ENCODE measurements at regions not wholly inside any gene's neighbourhood (a gene's known extent, or its start where the extent isn't known, plus 50 kb on each side); places are given as distances from the start of the nearest gene placed in this dataset.
"Not testable (repeated sequence)": the region's sequence is repeated elsewhere in the genome, so short reads cannot be mapped to it uniquely, and the experiment has no call there.

DNA sequence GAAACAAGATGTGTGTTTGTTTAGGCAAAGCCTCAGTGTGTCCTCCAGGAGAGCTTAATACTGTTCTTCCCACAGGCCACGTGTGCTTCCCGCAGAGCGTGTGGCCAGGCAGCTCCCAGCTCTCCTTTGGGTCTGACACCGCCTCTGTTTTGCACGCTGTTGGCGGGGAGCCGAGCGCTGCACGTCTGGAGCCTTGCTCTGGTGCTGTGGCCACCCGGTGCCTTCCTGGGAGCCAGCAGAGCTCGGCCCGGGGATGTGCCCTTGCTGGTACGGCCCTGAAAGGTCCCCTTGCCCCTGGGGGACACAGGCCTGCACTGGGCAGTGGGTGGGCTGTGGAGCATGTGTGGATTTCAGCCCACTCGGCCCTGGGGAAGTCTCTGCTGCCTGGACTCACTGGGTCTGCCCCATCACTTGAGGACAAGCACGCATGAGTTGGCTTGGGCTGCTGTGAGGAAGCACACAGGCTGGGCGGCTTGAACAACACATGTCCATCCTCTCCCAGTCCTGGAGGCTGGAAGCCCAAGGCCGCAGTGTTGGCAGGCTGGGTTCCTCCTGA, 160.7 kb upstream of the HDAC4 start:
- DNase-seq (ENCODE audit: low read depth in 2 of 2): no peak

DNA sequence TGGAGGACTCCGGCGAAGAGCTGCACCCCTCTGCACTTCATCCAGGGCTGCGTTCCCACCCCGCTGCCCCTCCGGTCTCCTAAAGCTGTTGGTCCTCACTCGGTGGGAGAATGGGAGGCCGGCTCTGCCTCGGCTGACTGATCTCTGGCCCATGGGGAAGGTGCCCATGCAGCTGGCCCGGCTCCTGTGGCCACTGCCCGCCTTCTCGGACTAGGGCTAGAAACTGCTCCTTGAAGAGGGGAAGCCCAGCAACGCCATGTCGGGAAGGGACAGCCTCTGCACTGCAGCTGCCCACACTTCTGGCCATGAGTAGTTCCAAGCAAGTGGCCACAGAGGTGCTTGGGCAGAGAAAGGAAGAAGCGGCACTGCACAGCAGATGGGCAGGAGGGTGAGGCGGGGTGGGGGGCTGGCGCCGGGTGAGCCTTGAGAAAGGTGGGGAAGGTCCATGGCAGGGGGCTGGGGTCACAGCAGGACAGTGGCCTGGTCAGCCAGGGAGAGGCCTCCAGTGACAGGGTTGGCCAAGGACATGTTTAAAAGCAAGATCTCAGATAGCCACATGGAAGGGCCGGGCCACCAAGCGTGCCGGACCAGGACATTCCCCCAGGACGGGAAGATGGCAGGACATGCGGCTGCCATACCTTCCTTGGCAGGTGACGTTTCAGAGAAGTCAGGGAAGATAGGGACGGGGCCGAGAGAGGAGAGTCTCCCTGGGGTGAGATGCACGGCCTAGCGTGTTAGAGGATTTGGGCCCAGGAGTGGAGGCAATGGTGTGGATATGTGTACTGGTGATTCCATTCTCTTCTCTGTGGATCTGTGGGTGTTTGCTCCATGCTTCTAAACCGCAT, 158.8 kb upstream of the HDAC4 start:
- DNase-seq (ENCODE audit: low read depth in 2 of 2): no peak

DNA sequence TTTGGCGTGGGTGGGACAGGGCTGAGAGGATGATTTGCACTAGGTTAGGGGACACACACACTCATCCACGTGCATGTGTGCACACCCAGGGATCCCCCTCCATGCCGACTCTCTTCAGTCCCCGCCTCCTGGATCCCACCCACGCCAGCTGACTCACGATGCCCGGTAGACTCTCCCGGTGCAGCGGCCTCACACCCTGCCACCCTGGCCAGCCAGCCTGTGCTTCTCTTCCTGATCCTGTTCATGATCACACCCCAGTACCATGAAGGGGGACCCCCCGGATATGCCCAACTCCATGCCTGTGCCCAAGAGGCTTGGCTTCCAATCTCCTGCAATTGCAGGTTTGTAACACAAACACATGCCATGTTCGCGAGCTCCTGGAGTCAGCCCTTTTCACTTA, 157.8 kb upstream of the HDAC4 start:
- DNase-seq (ENCODE audit: low read depth in 2 of 2): no peak

DNA sequence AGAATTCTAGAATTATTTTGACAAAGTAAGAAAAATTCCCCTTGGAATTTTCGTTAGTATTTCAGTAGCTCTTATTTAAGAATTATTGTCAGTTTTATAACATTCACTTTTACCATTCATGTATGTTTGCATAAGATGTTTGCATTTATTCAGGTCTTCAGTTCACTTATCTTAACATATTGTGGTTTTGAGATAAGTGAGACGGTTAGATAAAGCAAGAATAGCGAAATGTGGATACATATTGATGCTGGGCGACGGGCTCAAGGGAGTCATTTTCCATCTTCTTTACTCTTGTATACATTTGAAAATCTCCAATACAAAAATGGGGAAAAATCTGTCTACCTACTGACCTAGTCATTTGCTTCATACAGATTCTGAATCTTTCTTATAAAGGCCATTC, 156.7 kb upstream of the HDAC4 start:
- DNase-seq (ENCODE audit: low read depth in 2 of 2): no peak

DNA sequence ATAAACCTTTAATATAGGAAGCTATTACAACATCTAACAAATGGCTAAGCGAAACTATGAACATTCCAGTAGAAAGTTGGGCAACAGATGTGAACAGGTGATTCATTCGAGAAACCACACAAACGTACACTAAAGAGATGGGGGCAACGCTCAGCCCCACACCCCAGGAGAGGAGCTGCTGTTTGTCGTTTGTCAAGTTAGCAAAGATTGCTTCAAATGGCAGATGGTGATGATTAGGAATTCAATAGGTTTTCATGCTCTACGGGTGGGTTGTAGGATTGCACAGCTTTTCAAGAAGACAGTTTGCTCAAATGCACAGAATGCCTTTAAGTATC, 154.7 kb upstream of the HDAC4 start:
- no peak for DNase-seq (ENCODE audit: low read depth in 2 of 2)

DNA sequence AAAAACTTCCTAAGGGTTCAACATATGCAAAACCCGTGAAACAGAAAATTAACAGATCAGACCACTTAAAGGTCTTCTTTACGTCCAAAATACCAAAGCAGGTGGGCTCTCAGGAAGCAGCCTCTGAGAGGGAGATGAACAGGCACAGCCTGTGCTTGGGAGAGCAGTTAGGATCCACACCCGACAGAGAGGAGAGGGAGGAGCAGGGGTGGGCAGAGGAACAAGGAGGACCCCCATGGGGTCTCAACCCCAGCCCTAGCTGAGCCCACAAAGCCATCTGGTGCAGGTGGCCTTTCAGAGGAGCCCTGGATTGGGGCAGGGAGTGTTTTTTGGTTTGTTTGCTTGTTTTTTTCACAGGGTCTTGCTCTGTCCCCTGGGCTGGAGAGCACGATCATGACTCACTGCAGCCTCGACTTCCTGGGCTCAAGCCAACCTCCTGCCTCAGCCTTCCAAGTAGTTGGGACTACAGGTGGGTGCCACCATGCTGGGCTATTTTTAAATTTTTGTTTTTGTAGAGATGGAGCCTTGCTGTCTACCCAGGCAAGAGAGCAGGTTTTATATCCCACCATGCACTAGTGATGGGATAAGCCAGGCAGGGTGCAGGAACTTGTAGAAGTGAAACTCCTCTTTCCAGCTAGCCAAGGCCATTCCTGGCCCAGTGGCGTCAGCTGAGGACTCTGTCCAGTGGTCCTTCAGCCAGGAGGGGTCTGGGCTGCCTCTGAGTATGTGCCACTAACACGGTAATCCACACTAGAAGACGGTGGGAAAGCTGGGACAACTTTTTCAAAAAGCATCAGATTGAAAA, 154.1 kb upstream of the HDAC4 start:
- DNase-seq (ENCODE audit: low read depth in 2 of 2): no peak

DNA sequence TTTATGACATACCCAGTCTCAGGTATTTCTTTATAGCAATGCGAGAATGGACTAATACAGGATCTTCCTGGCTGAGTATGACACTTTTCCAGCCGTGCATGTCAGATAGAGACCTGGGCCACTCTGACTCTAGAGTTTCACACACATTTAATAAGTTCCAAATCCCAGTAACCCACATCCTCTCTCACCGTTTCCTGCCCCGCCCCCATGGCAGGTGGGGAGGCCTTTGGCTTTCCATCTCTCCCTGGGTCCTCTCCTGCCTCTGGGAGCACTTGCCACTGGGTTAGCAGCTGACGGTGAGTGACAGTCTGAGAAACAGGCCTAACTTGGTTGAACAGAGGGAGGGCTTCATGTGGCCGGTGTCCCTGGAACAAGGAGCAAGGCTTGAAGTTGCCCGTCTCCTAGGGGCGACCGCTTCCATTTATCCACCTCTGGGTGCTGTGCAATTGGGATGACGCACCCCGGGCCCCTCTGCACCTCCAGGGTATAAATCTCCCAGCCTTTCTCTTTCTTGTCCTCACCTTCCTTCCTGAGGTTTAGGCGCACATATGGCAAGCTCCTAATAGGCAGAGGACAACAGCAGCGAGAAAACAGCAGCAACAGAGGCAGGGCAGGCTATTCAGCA, 152.7 kb upstream of the HDAC4 start:
- DNase-seq (ENCODE audit: low read depth in 2 of 2): no peak

DNA sequence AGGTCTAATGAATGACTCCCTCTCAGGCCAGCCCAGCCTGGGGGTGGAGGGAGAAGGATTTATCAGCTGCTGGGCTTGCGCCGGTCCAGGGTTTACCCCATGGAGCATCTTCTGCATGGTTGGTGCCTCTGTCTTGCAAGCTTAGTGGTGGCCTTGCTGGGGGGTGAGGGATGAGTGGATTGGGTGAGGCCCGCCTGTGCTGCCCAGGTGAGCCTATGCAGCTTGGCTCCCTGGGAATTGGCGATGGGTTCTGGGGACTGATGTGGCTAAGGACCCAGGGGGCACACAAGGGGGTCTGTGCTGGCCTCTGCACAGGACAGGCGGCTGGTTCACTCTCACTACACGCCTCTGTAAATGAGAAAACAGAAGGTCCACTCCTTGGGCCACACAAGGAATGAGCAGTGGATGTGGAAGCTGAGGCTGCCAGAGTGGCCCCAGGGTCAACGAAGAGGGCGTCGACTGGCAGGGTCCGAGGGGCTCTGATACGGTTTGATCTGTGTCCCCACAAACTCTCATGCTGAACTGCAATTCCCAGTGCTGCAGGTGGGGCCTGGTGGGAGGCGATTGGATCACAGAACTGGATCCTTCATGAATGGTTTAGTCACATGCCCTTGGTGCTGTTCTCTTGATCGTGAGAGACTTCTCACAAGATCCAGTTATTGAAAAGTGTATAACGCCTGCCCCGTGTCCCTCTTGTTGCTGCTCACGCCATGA, 151.6 kb upstream of the HDAC4 start:
- DNase-seq (ENCODE audit: low read depth in 2 of 2): no peak

DNA sequence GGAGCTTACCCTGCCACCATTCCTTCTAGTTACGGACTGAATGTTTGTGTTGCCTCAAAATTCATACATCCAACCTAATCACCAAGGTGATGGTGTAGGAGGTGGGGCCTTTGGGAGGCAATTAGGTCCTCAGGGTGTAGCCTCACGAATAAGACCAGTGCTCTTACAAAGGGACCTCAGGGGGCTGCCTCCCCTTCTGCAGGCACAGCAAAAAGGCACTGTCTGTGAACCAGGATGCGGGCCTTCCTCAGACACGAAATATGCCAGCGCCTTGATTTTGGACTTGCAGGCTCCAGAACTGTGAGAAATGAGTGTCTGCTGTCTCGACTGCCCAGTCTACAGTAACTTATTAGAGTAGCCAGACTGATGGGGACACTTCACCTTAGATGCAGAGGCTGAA, 150.4 kb upstream of the HDAC4 start:
- DNase-seq (ENCODE audit: low read depth in 2 of 2): no peak

DNA sequence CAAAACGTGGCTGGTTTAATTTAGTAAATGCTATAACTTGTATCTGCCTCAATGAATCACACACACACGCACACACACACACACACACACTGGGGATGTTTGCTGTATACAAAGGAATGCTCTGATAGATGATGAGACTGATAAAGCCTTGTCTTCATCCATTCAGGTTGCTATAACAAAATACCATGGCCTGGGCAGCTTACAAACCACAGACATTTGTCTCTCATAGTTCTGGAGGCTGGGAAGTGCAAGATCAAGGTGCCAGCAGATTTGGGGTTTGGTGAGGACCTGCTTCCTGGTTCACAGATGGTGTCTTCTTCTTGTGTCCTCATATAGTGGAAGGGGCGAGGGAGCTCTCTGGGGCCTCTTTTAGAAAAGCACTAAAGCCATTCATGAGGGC, 149.5 kb upstream of the HDAC4 start:
- no peak for DNase-seq (ENCODE audit: low read depth in 2 of 2)

DNA sequence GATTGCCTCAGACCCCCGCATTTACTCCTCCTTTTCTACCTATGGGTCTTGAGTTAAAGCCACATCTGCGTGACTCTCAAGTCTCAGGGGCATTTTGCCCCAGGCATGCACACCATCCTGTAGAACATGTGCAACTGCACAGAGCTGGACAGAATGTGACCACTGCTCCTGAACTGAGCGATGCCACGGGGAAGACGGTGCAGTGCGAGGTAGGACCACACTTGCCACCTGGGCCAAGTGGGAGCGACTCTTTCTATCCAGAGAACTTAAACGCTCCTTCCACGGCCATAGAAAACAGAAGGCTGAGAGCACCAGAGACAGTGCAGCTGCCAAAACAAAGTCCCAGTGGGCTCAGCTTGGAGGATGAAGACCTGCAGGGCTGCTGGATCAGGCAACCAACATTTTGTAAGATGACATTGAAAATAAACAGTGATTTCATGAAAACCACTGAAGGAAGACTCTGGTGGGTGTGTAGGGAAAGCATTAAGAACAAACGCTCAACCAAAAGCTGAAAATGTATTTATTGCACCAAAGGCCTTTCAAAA, 149.0 kb upstream of the HDAC4 start:
- no peak for DNase-seq (ENCODE audit: low read depth in 2 of 2)

DNA sequence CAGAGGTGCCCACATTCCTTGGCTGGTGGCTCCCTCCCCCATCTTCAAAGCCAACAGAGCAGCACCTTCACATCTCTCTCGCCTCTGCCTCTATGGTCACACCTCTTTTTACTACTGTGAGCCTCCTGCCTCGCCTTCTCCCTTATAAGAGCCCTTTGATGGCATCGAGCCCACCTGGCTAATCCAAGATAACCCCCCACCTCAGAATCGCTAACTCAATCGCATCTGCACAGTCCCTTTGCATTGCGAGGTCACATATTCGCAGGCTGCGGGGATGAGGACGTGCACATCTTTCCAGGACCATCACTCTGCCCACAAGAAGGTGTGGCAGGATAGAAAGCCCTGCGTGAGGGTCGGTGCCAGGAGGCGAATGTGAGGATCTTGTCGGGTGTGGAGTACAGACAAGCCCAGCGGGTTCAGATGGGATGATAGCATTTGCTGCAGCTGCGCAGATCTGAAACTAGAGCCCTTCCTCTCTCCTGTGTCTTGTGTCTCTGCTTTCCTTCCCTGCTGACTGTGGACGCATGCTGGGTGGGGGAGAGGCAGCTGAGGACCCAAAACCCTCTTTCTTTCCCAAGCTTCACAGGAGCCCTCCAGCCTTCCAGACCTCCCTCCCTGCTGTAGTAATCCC, 148.3 kb upstream of the HDAC4 start:
- no peak for DNase-seq (ENCODE audit: low read depth in 2 of 2)

DNA sequence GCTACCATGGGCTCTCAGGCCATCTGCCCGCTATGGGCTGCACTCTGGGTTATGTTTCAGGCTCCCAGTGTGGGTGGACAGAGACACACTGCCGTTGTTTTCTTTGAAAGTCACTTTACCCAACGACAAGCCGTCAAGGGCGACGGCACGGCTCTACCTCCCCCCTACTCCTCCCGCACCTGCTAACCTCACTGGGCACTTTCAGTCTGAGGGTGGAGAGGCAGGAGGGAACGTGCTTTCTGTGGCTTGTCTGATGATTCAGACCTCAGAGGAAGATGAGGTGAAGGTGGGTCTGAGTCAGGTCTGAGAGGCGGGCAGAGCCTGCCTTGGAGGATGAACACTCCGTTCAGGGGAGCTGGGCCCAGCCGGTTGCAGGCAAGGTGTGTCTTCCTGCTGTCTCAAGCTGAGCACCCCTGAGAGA, 147.6 kb upstream of the HDAC4 start:
- DNase-seq (ENCODE audit: low read depth in 2 of 2): no peak

DNA sequence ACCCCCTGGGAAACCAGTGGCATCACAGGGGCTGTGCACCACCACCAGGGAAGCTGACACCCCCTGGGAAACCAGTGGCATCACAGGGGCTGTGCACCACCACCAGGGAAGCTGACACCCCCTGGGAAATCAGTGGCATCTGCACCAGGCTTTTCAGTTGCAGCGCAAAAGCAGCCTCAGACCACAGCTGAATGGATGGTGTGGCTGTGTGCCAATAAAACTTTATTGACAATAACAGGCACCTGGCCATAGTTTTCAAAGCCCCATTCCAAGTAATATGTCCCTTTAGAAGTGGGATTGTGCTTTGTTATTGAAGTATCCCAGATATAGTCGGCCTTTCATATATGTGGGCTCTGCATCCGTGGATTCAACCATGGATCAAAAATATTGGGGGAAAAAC, 146.3 kb upstream of the HDAC4 start:
- not testable (repeated sequence) for DNase-seq (ENCODE audit: low read depth in 2 of 2)

DNA sequence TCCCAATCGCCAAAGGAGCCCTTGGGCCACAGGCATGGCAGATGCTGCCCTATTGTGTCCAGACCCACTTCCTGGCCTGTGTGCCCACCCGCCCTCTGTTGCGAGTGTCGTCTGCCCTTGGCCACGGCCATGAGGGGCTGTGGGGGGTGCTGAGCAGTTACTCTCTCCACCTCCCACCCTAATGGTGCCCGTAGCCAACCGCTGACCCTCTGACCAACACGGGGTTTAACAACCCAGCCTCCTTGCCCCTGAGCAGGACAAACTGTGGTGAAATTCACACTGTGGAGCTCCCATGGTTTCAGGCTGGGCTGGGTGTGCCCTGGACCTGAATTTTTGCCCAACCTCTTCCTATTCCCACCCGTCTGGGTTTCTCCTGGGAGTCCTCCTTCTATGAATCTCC, 145.7 kb upstream of the HDAC4 start:
- DNase-seq (ENCODE audit: low read depth in 2 of 2): no peak

DNA sequence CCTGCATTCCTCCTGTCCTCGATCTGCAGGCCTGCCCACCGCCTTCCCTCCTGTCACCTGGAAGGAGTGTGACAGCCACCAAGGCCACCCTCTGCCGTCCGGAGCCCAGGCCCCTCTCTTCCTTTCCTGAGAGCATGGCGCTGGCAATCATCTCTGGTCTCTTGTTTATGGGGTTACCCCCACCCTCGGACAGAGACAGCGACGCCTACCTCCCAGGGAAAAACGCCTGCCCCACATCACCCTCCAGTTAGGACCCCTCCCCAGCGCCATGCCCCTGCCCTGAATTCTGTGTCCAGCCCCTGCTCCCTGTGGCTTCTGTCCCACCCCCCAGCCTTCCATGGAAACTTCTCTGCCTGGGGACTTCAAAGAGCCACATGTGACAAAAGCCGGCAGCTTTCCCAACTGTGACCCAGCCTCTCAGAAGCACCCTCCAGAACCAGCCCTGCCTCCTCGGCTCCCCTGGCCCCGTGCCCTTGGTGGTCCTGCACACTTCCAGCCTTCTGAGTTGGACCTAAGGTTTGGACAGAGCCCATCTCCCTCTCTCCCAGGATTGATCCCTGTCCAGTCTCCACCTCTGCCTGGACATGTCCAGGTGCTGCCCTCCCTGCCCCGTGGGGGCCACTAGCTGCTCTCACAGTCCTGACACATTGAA, 145.0 kb upstream of the HDAC4 start:
- DNase-seq (ENCODE audit: low read depth in 2 of 2): no peak

DNA sequence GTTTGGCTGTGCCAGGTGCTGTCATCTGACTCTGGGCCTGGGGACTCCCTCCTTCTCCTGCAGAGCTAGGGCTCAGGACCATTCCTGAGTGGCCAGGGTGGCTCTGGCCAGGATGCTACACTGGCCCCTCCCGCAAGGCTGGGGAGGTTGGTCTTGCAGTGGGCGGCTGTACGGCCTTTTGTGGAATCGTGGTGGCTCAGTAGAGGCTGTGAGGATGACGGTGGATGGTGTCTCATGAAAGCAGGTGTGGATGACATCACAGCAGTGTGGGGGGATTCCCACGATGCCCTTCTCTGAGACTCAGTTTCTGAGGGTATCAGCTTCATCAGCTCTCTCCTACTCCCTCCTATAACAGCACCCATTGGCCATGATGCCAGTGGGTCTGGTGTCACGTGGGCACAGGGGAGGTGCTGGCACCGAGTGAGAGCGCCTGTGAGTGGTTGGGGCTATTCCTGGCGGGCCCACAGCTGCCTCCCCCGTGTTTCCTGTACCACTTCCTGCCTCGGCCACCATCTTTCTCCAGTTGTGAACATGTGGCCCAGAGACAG, 144.2 kb upstream of the HDAC4 start:
- DNase-seq (ENCODE audit: low read depth in 2 of 2): no peak

DNA sequence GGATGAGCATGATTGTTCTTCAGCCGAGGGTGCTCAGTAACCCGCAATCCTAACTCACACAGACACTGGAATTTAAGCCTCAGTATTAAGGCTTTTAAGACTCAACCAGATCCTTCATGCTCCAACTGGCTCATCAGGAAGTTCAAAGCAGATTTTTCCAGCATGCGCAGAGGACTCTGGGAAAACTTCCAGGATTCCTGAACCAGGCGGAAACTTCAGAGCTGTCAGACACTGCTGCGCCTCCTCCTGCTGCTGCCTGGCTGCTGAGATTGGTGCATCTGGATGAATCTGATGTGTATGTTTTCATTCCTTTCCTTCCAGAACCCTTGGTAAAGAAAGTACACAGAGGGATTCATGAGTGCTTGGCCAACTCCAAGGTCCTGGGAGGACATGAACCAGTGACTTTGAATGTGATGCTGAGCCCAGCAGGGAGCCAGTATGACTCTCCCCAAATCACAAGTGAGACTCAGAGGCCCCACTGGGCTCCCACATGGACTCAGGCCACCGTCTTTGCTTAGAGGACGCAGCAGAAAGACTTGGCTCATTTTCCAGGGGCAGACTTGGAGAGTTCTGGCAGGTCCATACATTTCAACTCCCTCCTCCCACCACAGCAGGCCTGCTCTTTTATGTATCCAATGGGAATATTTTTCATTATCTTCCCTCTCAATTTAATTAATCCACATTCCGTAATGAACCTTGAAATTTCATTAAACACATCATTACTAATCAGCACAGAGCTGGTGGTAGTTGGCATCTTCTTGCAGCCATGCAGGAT, 143.5 kb upstream of the HDAC4 start:
- DNase-seq (ENCODE audit: low read depth in 2 of 2): no peak

DNA sequence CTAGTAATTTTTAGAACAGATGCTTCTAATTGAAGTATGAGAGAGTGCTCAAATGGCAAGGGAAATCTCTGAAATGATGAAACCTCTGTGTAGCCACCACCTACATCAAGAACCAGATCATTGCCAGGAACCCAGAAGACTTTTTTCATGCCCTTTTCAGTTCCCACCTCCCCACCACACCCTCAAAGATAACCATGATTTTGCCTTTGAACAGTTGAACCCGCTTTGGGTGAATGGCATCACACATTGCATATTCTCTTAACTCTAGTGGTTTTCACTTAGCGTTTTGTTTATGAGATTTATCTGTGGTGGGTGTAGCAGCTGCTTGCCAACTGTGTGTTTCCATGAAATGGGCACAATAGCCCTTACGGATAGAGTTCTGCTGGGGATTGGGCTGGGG, 142.9 kb upstream of the HDAC4 start:
- no peak for DNase-seq (ENCODE audit: low read depth in 2 of 2)

All from dermis microvascular lymphatic vessel endothelial cell (primary cell).